ENCODE measurements at regions not wholly inside any gene's neighbourhood (a gene's known extent, or its start where the extent isn't known, plus 50 kb on each side); places are given as distances from the start of the nearest gene placed in this dataset.

GRCh38 chr6:14804001-14804784, 441.7 kb upstream of the JARID2 start:
- TF ChIP-seq CTCF (IDR thresholded peaks at IDR 0.05; ENCODE audit: low read length) (no peak), EZH2 (optimal IDR thresholded peaks at IDR 0.05; ENCODE audit: low read depth, low read length) (no peak)

All from MM.1S (cell line).